SK-N-SH (cell line): ENCODE measurements at regions not wholly inside any gene's neighbourhood (a gene's known extent, or its start where the extent isn't known, plus 50 kb on each side); places are given as distances from the start of the nearest gene placed in this dataset.

Experiments used
- CTCF ChIA-PET: fragments of 300-600, 350-600 bp; formaldehyde crosslinking; extraction: SDS; loops from one replicate; lab custom pipeline; 2021; lab: Yijun Ruan, JAX
- POLR2A ChIA-PET: fragments of 350-600 bp; sonication (Branson Sonifier 250); formaldehyde crosslinking; extraction: SDS; loops from one replicate; lab custom pipeline; 2020; ENCODE audit warnings: antibody characterized with exemption, inconsistent platforms; lab: Yijun Ruan, JAX
- DNase-seq: peaks from one replicate; pipeline ENCODE4 v3.0.0; 2012
- H2AFZ ChIP-seq: fragments of 200-600 bp; sonication (generic); 2 replicates; pipeline ENCODE4 v1.8.1; 2016; ENCODE audit warnings: antibody characterized with exemption, mild to moderate bottlenecking, low read depth
- H3F3A ChIP-seq: fragments of 200-600 bp; sonication (generic); replicated peaks from 2 replicates; pipeline ENCODE3; 2016; ENCODE audit warnings: antibody characterized with exemption, mild to moderate bottlenecking; ENCODE audit not compliant: insufficient read depth
- H3K27ac ChIP-seq, 2 experiments: fragments of 200-500 bp in 1 of 2; fragments of 200-600 bp in 1 of 2; sonication (Bioruptor generic) in 1 of 2; sonication (generic), shearing (Covaris generic) in 1 of 2; 2 replicates each; pipeline versions ENCODE4 v1.5.1 to v1.6.1; 2014 to 2016; ENCODE audit warnings: low read depth in 2 of 2, inconsistent platforms in 1 of 2, low read length in 1 of 2, mild to moderate bottlenecking in 1 of 2, mixed read lengths in 1 of 2
- H3K27me3 ChIP-seq: fragments of 200-600 bp; sonication (generic), shearing (Covaris generic); 2 replicates; pipeline ENCODE4 v1.6.1; 2016; ENCODE audit warnings: mixed run types; ENCODE audit not compliant: insufficient read depth
- H3K36me3 ChIP-seq, 2 experiments: fragments of 200-500 bp in 1 of 2; fragments of 200-600 bp in 1 of 2; sonication (Bioruptor generic) in 1 of 2; sonication (generic) in 1 of 2; replicated peaks in 1 of 2; 2 replicates each; pipeline versions ENCODE3 to v1.5.1; 2014 to 2016; ENCODE audit warnings: low read length in 1 of 2, mild to moderate bottlenecking in 1 of 2; ENCODE audit not compliant: insufficient read depth in 2 of 2, control insufficient read depth in 1 of 2
- H3K4me1 ChIP-seq, 2 experiments: fragments of 200-500 bp in 1 of 2; fragments of 200-600 bp in 1 of 2; sonication (Bioruptor generic) in 1 of 2; sonication (generic), shearing (Covaris generic) in 1 of 2; 2 replicates each; pipeline versions ENCODE4 v1.5.1 to v1.6.1; 2014 to 2016; ENCODE audit warnings: low read depth in 1 of 2, low read length in 1 of 2, mixed run types in 1 of 2; ENCODE audit not compliant: insufficient read depth in 2 of 2, control insufficient read depth in 1 of 2
- H3K4me2 ChIP-seq: fragments of 200-600 bp; sonication (generic), shearing (Covaris generic); 2 replicates; pipeline ENCODE4 v1.6.1; 2017; ENCODE audit warnings: mixed run types
- H3K4me3 ChIP-seq, 2 experiments: fragments of 200-500 bp in 1 of 2; fragments of 200-600 bp in 1 of 2; sonication (Bioruptor generic) in 1 of 2; sonication (generic), shearing (Covaris generic) in 1 of 2; 2 replicates each; pipeline versions ENCODE4 v1.5.1 to v1.8.1; 2014 to 2016; ENCODE audit warnings: low read depth in 2 of 2, inconsistent platforms in 1 of 2, low read length in 1 of 2, mild to moderate bottlenecking in 1 of 2, mixed read lengths in 1 of 2, moderate library complexity in 1 of 2
- H3K79me2 ChIP-seq: fragments of 200-600 bp; sonication (generic); 2 replicates; pipeline ENCODE4 v1.8.1; 2017; ENCODE audit warnings: mild to moderate bottlenecking; ENCODE audit not compliant: insufficient read depth
- H3K9ac ChIP-seq: fragments of 200-600 bp; sonication (generic); 2 replicates; pipeline ENCODE4 v1.6.1; 2017; ENCODE audit warnings: mixed run types
- H3K9me2 ChIP-seq: fragments of 200-600 bp; sonication (generic); 2 replicates; pipeline ENCODE4 v1.6.1; 2017; ENCODE audit warnings: mixed run types
- H3K9me3 ChIP-seq: fragments of 200-600 bp; sonication (generic); 2 replicates; pipeline ENCODE4 v1.6.1; 2017; ENCODE audit warnings: mixed run types, mild to moderate bottlenecking, moderate library complexity
- H4K20me1 ChIP-seq: fragments of 200-600 bp; sonication (generic); 2 replicates; pipeline ENCODE4 v1.6.1; 2017; ENCODE audit warnings: mild to moderate bottlenecking, mixed run types; ENCODE audit not compliant: insufficient read depth
- CTCF ChIP-seq: fragments of 200-600 bp; sonication (generic); IDR thresholded peaks from 2 replicates; pipeline ENCODE4 v1.6.1; 2017; ENCODE audit warnings: antibody characterized with exemption, mild to moderate bottlenecking, moderate library complexity
- EZH2phosphoT487 ChIP-seq: fragments of 200-600 bp; sonication (generic); IDR thresholded peaks from 2 replicates; pipeline ENCODE4 v1.6.1; 2017; ENCODE audit warnings: low read depth, mixed run types, mild to moderate bottlenecking, antibody characterized with exemption, moderate library complexity, borderline replicate concordance
- FOSL2 ChIP-seq: IDR thresholded peaks from 2 replicates; pipeline ENCODE4 v1.4.0; 2012; ENCODE audit warnings: low read depth, mild to moderate bottlenecking, moderate library complexity, borderline replicate concordance
- FOXM1 ChIP-seq: IDR thresholded peaks from 2 replicates; pipeline ENCODE4 v1.4.0; 2012; ENCODE audit warnings: low read depth, mild to moderate bottlenecking
- JUND ChIP-seq: IDR thresholded peaks from 2 replicates; pipeline ENCODE4 v1.4.0; 2012
- MEF2A ChIP-seq: IDR thresholded peaks from 2 replicates; pipeline ENCODE4 v1.4.0; 2012; ENCODE audit warnings: low read depth, borderline replicate concordance
- NFIC ChIP-seq: IDR thresholded peaks from 2 replicates; pipeline ENCODE4 v1.4.0; 2012; ENCODE audit warnings: borderline replicate concordance
- NRF1 ChIP-seq: IDR thresholded peaks from 2 replicates; pipeline ENCODE4 v1.6.1; 2012; ENCODE audit warnings: low read depth, mild to moderate bottlenecking, low read length
- PBX3 ChIP-seq: IDR thresholded peaks from 2 replicates; pipeline ENCODE4; 2012
- POLR2AphosphoS5 ChIP-seq: IDR thresholded peaks from 2 replicates; pipeline ENCODE4 v1.6.1; 2012; ENCODE audit warnings: low read depth, low read length
- RCOR1 ChIP-seq: fragments of 150-350 bp; IDR thresholded peaks from 2 replicates; pipeline ENCODE4 v1.6.1; 2017; ENCODE audit warnings: antibody characterized with exemption, low read length
- SIN3A ChIP-seq: IDR thresholded peaks from 2 replicates; pipeline ENCODE4 v1.6.1; 2012; ENCODE audit warnings: low read depth, mild to moderate bottlenecking, low read length, moderate library complexity, borderline replicate concordance
- SMC3 ChIP-seq: IDR thresholded peaks from 2 replicates; pipeline ENCODE4 v1.6.1; 2012; ENCODE audit warnings: low read depth, low read length, improper control_type of control experiment
- TAF1 ChIP-seq: IDR thresholded peaks from 2 replicates; pipeline ENCODE4 v1.6.1; 2012; ENCODE audit warnings: low read depth, mild to moderate bottlenecking, low read length, moderate library complexity, borderline replicate concordance
- TEAD4 ChIP-seq: IDR thresholded peaks from 2 replicates; pipeline ENCODE4 v1.4.0; 2012; ENCODE audit warnings: mild to moderate bottlenecking, borderline replicate concordance; ENCODE audit not compliant: insufficient read depth
- ZBTB33 ChIP-seq: IDR thresholded peaks from 2 replicates; pipeline ENCODE4 v1.4.0; 2012; ENCODE audit warnings: low read depth, borderline replicate concordance
- WGBS: methylation state at CpG from one replicate; pipeline ENCODE4 v1.1.6; 2017; ENCODE audit warnings: low lambda C conversion rate; 5-methylcytosine and 5-hydroxymethylcytosine counted together
- TF ChIP-seq, protein P1 (sequence below): IDR thresholded peaks from 2 replicates; pipeline ENCODE4 v1.4.0; 2012; ENCODE audit warnings: low read depth

GRCh38 chr6:63486196-63486595 lies 86.1 kb upstream of the LOC128125822 start:
- Histone ChIP-seq H4K20me1 (no peaks in the 10 kb centered on the region), H3K4me2 (no peak overlapping the region), H3K9me2 (no peaks in the 10 kb centered on the region), H3K79me2 (no peaks in the 10 kb centered on the region), H3K4me3 (no peak overlapping the region), H3K9me3 (no peaks in the 10 kb centered on the region), H2AFZ (no peak overlapping the region), H3K9ac (no peak overlapping the region), H3K36me3 (no peaks in the 10 kb centered on the region), H3K4me1 (no peaks in the 10 kb centered on the region), H3K27me3 (no peaks in the 10 kb centered on the region; the same call in 1 of the 2 replicates), H3K27ac (no peak overlapping the region), H3F3A (no peaks in the 10 kb centered on the region)
- DNase-seq: no peak
- ChIA-PET CTCF (no interaction called here), POLR2A (no interaction called here)
- TF ChIP-seq EZH2phosphoT487 (no peak), JUND (no peak), FOXM1 (no peak), ZBTB33 (no peak), NRF1 (no peak), MEF2A (no peak), FOSL2 (no peak), SIN3A (no peak), CTCF (no peak), POLR2AphosphoS5 (no peak), NFIC (no peak), TAF1 (no peak), RCOR1 (no peak), TEAD4 (no peak), PBX3 (no peak), SMC3 (no peak)
- TF ChIP-seq, protein P1, sequence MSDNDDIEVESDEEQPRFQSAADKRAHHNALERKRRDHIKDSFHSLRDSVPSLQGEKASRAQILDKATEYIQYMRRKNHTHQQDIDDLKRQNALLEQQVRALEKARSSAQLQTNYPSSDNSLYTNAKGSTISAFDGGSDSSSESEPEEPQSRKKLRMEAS: no peak
- WGBS: 18% methylated on average over 2 of the region's 2 CpGs
